ENCODE measurements at regions not wholly inside any gene's neighbourhood (a gene's known extent, or its start where the extent isn't known, plus 50 kb on each side); places are given as distances from the start of the nearest gene placed in this dataset.

GRCh38 chr13:56622840-56623239 is 517.9 kb upstream of the PRR20A start:
- TF ChIP-seq CTCF (IDR thresholded peaks at IDR 0.05) (no peak), POLR2A (IDR thresholded peaks at IDR 0.05) (no peak)

All from Peyer's patch (tissue), 4 donors.